Uterus (tissue), 2 donors: ENCODE measurements at regions not wholly inside any gene's neighbourhood (a gene's known extent, or its start where the extent isn't known, plus 50 kb on each side); places are given as distances from the start of the nearest gene placed in this dataset.

Experiments
- POLR2A ChIP-seq, 2 donors: fragments of 450-650 bp; IDR thresholded peaks; one replicate each; pipeline ENCODE4 v1.6.1; 2016; ENCODE audit warnings: antibody characterized with exemption in 2 of 2, mild to moderate bottlenecking in 1 of 2, moderate library complexity in 1 of 2
- TF ChIP-seq, protein P1 (sequence below), 4 experiments: fragments of 200-600 bp in 2 of 4; fragments of 450-650 bp in 2 of 4; sonication (generic) in 2 of 4; IDR thresholded peaks; one replicate each; pipeline ENCODE4 v1.5.1; 2016 to 2019; ENCODE audit warnings: antibody characterized with exemption in 4 of 4, mild to moderate bottlenecking in 2 of 4, moderate library complexity in 1 of 4

DNA sequence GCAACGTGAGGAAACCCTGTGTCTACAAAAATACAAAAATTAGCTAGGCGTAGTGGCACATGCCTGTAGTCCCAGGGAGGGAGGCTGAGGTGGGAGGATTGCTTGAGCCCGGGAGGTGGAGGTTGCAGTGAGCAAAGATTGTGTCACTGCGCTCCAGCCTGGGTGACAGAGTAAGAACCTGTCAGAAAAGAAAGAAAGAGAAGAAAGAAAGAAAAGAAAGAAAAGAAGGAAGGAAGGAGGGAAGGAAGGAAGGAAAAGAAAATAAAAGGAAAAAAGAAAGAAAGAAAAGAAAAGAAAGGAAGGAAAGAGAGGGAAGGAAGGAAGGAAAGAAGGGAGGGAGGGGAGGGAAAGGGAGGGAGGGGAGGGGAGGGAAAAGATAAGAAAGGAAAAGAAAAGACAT, 89.9 kb upstream of the HPCAL1 start:
- TF ChIP-seq, protein P1, sequence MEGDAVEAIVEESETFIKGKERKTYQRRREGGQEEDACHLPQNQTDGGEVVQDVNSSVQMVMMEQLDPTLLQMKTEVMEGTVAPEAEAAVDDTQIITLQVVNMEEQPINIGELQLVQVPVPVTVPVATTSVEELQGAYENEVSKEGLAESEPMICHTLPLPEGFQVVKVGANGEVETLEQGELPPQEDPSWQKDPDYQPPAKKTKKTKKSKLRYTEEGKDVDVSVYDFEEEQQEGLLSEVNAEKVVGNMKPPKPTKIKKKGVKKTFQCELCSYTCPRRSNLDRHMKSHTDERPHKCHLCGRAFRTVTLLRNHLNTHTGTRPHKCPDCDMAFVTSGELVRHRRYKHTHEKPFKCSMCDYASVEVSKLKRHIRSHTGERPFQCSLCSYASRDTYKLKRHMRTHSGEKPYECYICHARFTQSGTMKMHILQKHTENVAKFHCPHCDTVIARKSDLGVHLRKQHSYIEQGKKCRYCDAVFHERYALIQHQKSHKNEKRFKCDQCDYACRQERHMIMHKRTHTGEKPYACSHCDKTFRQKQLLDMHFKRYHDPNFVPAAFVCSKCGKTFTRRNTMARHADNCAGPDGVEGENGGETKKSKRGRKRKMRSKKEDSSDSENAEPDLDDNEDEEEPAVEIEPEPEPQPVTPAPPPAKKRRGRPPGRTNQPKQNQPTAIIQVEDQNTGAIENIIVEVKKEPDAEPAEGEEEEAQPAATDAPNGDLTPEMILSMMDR (IDR thresholded peaks at IDR 0.05): no peak
- TF ChIP-seq POLR2A (IDR thresholded peaks at IDR 0.05): no peak
